Retinal pigment epithelial cell (primary cell): ENCODE measurements at regions not wholly inside any gene's neighbourhood (a gene's known extent, or its start where the extent isn't known, plus 50 kb on each side); places are given as distances from the start of the nearest gene placed in this dataset.

Experiments used
- DNase-seq: peaks from one replicate; pipeline ENCODE4 v3.0.0-alpha.2; 2010; ENCODE audit warnings: low read depth
- H3K4me3 ChIP-seq: 2 replicates; pipeline ENCODE4 v1.5.1; 2011; ENCODE audit warnings: mild to moderate bottlenecking, low read length, control low read depth, moderate library complexity
- TF ChIP-seq, protein P1 (sequence below): conservative IDR thresholded peaks from 2 replicates; pipeline ENCODE4 v1.5.1; 2011; ENCODE audit warnings: low read depth, low read length, control low read depth, inconsistent platforms

- no peak overlapping the region for H3K4me3 ChIP-seq
- no peak for DNase-seq
- TF ChIP-seq, protein P1, sequence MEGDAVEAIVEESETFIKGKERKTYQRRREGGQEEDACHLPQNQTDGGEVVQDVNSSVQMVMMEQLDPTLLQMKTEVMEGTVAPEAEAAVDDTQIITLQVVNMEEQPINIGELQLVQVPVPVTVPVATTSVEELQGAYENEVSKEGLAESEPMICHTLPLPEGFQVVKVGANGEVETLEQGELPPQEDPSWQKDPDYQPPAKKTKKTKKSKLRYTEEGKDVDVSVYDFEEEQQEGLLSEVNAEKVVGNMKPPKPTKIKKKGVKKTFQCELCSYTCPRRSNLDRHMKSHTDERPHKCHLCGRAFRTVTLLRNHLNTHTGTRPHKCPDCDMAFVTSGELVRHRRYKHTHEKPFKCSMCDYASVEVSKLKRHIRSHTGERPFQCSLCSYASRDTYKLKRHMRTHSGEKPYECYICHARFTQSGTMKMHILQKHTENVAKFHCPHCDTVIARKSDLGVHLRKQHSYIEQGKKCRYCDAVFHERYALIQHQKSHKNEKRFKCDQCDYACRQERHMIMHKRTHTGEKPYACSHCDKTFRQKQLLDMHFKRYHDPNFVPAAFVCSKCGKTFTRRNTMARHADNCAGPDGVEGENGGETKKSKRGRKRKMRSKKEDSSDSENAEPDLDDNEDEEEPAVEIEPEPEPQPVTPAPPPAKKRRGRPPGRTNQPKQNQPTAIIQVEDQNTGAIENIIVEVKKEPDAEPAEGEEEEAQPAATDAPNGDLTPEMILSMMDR, result no peak
These were observed 168.7 kb upstream of the LYZL1 start for GRCh38 chr10:29120216-29120615.

DNA sequence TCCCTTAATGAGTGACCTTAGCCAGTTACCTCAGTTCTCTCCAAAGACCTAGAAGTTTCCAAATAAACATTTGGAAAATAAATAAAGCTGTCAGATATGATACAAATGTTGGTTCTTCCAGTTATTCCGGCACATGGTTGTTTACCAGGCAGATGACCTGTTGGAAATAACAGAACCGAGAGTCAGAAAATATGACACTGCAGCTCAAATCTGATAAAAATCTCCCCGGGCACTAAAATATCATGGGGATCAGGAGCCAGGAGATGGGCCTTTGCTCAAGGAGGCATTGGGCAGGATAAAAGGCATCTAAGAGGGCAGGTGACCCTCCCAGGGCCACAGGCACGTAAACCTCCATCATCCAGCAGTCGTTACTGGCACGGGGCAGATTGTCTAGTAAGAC is 164.0 kb upstream of the LYZL1 start:
- H3K4me3 ChIP-seq, result no peak overlapping the region
- TF ChIP-seq, protein P1, result no peak
- DNase-seq, result no peak

DNA sequence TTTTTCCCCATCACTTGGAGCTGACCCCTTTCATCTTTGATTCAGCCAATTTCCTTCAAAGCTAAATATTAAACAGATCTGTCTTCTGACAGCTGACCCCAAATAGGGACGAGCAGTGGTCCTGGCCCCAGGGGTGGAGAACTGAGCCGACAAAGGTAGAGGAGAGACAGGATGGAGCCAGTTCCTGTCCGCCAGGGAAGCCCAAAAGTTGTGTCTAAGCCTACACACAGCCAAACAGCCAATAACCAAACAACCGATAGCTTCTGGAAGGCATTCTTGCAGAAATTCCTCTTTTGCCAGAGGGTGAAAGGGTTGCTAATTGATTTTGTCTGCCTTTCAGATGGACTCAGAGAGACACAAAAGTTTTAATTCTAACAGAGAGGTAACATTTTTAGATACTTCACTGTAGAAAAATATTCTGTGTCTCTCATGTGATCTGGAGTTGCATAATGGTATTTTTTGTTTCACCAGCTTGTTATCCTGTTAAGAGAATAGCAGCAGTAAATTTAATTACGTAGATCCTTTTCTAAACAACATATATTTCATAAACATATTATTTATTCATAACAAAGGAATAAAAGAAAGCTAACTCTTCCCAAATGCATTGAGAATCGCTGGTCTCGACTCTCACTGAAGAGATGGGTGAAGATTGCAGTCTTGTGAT is 161.7 kb upstream of the LYZL1 start:
- TF ChIP-seq, protein P1, result no peak

DNA sequence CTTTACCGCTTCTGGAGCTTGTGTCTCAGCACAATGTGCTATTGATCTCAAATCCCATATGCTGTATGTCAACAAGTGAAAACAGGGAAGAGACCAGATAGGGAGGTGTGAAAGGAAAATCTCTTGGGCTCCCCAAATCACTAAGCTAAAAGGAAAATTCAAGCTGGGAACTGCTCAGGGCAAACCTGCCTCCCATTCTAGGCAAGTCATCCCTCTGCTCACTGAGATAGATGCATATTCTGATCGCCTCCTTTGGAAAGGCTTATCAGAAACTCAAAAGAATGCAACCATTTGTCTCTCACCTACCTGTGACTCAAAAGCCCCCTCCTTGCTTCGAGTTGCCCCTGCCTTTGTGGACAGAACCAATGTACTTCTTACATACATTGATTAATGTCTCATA is 161.1 kb upstream of the LYZL1 start:
- H3K4me3 ChIP-seq, result no peak overlapping the region
- no peak for DNase-seq
- TF ChIP-seq, protein P1, result no peak

More for the DNA sequence above, 161.7 kb upstream of the LYZL1 start:
- H3K4me3 ChIP-seq, result no peak overlapping the region
- DNase-seq, result no peak

GRCh38 chr10:29130190-29130673 is 158.6 kb upstream of the LYZL1 start:
- no peak overlapping the region for H3K4me3 ChIP-seq
- TF ChIP-seq, protein P1, result peak; percentile 75
- no peak for DNase-seq

- TF ChIP-seq, protein P1, result no peak
- DNase-seq, result no peak
- H3K4me3 ChIP-seq, result no peak overlapping the region
These were observed 156.8 kb upstream of the LYZL1 start for GRCh38 chr10:29131952-29132547.

DNA sequence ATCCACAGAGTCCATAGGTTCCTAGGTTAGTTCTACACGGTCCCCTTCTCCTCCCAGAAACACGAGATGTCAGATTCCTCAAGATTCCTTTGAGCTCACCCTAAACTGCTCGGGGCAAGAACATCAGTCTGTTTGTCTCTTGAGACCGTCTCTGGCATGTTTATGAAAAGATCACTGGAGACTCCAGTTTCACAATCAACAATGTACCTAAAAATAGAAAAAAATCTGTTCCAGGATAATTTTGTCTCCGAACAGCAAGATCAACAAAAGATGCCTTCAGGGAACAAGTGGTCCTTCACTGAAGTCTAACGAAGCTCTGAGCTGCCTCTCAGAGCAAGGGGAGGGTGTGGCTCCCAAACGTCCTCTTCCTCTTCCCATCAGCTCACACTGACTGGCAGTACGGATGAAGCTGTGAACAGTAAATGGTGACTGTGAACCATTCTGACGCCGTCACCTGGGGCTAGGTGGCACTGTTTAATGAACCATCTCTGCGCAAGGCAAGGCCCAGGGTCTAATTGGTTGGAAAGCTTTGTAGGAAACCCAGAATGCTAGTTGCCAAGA is 156.2 kb upstream of the LYZL1 start:
- TF ChIP-seq, protein P1, result no peak
- DNase-seq, result no peak
- no peak overlapping the region for H3K4me3 ChIP-seq
